DOHH2 (cell line): ENCODE measurements at regions not wholly inside any gene's neighbourhood (a gene's known extent, or its start where the extent isn't known, plus 50 kb on each side); places are given as distances from the start of the nearest gene placed in this dataset.

Experiments
- EZH2phosphoT487 ChIP-seq: fragments of 200-600 bp; sonication (generic); IDR thresholded peaks from 2 replicates; pipeline ENCODE4 v1.6.1; 2017; ENCODE audit warnings: borderline replicate concordance, mild to moderate bottlenecking, antibody characterized with exemption, low read length, moderate library complexity, mixed read lengths
- TF ChIP-seq, protein P1 (sequence below): fragments of 200-600 bp; sonication (generic); IDR thresholded peaks from one replicate; pipeline ENCODE4 v1.5.1; 2014; ENCODE audit warnings: antibody characterized with exemption, mild to moderate bottlenecking, low read depth, low read length; ENCODE audit not compliant: poor library complexity, severe bottlenecking

DNA sequence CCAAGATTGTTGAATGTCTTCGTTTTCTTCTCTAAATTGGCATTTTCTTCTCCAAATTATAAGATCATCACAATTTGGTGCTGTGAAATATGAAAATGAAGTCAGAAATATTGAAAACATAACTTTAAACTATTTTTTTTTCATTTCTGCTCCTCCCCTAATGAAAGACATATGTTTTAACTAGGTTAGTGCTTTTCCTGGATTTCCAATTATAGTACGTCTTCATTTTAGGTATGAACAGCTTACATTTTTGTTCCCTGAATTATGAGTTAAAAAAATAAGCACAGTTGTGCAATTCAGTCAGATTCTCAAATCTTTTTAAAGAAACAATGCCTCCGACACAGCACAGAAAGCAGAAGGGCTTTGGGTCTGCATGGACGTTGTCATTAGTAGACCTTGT lies 83.5 kb upstream of the CFAP20DC start:
- TF ChIP-seq, protein P1, sequence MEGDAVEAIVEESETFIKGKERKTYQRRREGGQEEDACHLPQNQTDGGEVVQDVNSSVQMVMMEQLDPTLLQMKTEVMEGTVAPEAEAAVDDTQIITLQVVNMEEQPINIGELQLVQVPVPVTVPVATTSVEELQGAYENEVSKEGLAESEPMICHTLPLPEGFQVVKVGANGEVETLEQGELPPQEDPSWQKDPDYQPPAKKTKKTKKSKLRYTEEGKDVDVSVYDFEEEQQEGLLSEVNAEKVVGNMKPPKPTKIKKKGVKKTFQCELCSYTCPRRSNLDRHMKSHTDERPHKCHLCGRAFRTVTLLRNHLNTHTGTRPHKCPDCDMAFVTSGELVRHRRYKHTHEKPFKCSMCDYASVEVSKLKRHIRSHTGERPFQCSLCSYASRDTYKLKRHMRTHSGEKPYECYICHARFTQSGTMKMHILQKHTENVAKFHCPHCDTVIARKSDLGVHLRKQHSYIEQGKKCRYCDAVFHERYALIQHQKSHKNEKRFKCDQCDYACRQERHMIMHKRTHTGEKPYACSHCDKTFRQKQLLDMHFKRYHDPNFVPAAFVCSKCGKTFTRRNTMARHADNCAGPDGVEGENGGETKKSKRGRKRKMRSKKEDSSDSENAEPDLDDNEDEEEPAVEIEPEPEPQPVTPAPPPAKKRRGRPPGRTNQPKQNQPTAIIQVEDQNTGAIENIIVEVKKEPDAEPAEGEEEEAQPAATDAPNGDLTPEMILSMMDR = no peak
- no peak for TF ChIP-seq EZH2phosphoT487
